ENCODE measurements at regions not wholly inside any gene's neighbourhood (a gene's known extent, or its start where the extent isn't known, plus 50 kb on each side); places are given as distances from the start of the nearest gene placed in this dataset.
A peak's percentile ranks its signal among the peaks of the same experiment; 100 is the strongest.
"Not testable (repeated sequence)": the region's sequence is repeated elsewhere in the genome, so short reads cannot be mapped to it uniquely, and the experiment has no call there.

- no peak for DNase-seq (ENCODE audit: low spot score)
These were observed 153.7 kb downstream of the RTL9 start for GRCh38 chrX:110512341-110512740.

DNA sequence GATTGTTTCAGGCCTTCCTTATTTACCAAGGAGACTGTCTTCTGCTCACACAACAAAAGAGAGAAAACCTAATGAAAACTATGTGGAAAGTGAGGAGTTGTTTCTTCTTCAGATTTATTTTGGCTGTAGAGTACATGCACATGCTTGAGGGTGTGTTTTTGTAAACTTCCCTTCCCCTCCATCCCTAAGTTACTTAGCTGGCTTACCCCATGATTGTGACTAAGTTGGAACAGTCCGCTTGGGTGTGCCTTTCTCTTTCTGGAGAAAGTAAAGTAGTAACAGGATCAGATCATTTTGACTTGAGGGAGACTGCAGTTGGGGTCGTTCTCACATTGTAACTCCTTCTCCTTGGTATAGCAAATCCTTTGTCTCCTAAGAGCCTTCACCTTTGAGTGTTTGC is 155.9 kb downstream of the RTL9 start:
- DNase-seq (ENCODE audit: low spot score): no peak

GRCh38 chrX:110519501-110519900 is 160.9 kb downstream of the RTL9 start:
- DNase-seq (ENCODE audit: low spot score): no peak

GRCh38 chrX:110519906-110520452 is 161.3 kb downstream of the RTL9 start:
- no peak for DNase-seq (ENCODE audit: low spot score)

GRCh38 chrX:110520652-110521051 is 162.0 kb downstream of the RTL9 start:
- not testable (repeated sequence) for DNase-seq (ENCODE audit: low spot score)

DNA sequence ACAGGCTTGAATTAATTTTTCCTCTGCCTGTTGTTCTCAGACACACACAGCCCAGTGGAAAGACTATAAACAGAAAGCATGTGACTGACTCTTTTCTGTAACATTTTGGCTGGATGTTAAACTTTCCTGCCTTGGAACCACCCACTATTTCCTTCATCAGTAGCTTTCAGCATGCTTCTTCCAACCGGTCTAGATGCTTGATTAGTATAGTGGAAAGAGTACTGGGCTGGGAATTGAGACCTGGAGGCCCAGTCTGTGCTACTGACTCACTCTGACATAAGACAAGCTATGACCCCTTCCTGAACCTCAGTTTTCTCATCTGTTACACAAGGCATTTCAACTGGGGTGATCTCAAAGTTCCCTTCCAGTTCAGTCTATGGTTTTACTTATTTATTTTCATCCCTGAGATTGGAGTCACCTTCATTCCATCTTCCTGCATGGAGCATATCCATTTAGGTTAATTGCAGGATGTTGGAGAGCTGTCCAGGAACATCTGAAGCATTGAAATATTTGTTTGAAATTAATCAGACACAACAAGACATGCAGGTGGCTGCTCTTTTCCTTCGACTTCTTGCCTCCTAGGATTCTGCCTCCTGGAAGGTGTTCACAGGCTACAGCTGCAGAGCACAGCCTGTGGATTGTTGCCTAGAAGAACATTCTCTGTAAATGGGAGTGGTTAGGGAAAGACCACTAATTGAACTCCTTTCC is 173.4 kb downstream of the RTL9 start:
- DNase-seq (ENCODE audit: low spot score): no peak

- no peak for DNase-seq (ENCODE audit: low spot score)
These were observed 173.9 kb downstream of the RTL9 start for GRCh38 chrX:110532581-110532931.

DNA sequence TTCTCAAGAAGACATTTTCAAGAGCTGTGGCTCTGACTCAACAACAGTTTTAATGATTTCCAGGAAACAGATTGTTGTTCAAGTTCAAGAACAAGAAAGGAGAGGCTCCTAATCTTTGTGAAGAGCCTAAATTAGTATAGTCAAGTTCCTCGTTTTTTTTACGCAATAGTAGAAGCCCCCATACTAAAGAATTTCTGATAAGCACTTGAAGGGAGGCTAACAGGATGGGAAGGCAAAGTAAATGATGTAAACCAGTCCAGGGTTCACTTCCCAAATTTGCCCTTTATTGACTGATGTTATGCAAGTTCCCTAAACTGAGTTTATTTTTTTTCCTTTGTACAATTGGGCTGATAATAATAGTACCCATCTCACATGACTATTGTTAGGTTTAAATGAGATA is 178.2 kb downstream of the RTL9 start:
- no peak for DNase-seq (ENCODE audit: low spot score)

DNA sequence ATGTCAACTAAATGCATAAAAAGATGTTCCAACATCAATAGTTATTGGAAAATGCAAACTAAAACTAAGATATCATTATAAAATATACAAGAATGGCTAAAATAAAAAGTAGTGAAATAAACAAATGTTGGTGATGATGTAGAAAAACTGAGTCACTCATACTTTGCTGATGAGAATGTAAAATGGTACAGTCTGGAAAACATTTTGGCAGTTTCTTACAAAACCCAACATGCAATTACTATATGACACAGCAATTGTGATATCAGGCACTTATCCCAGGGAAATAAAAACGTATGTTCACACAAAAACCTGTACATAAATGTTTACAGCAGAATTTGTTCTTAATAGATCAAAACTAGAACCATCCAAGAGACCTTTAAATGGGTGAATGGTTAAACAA is 182.6 kb downstream of the RTL9 start:
- DNase-seq (ENCODE audit: low spot score): no peak

GRCh38 chrX:110550854-110551253 is 192.2 kb downstream of the RTL9 start:
- DNase-seq (ENCODE audit: low spot score): not testable (repeated sequence)

DNA sequence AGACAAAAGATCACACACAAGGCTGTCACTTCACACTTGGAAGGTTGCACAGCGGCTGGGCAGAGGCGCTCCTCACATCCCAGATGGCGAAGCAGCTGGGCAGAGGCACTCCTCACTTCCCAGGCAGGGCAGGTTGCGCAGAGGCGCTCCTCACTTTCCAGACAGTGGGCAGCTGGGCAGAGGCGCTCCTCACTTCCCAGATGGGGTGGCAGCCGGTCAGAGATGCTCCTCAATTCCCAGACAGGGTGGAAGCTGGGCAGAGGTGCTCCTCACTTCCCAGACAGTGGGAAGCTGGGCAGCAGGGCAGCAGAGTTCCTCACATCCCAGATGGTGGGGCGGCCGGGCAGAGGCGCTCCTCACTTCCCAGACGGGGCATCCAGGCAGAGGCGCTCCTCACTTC is 199.2 kb downstream of the RTL9 start:
- no peak for DNase-seq (ENCODE audit: low spot score)

GRCh38 chrX:110558406-110558805 is 199.8 kb downstream of the RTL9 start:
- DNase-seq (ENCODE audit: low spot score): no peak

DNA sequence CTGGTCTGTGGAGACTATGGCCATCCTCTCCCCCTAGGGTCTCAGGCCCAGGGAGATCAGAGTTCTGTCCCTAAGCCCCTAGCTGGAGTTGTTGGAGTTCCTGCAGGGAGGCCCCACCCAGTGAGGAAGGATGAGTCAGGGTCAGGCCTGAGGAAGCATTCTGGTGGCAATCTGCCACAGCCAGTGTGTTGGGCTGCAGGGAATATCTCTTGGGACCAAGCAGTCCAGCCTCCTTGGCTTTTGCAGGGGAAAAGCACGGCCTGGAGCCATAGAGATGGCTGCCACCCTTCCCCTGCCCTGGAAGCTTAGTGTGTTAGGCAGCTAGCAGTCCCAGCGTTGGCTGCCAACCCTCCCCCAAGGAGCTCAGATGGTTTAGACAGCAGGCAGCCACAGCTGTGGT is 202.4 kb downstream of the RTL9 start:
- DNase-seq (ENCODE audit: low spot score): no peak

GRCh38 chrX:110563282-110563681 is 204.6 kb downstream of the RTL9 start:
- DNase-seq (ENCODE audit: low spot score): peak; percentile 22

- DNase-seq (ENCODE audit: low spot score): no peak
These were observed 209.8 kb downstream of the RTL9 start for GRCh38 chrX:110568441-110568840.

- DNase-seq (ENCODE audit: low spot score): no peak
These were observed 210.9 kb downstream of the RTL9 start for GRCh38 chrX:110569506-110569905.

DNA sequence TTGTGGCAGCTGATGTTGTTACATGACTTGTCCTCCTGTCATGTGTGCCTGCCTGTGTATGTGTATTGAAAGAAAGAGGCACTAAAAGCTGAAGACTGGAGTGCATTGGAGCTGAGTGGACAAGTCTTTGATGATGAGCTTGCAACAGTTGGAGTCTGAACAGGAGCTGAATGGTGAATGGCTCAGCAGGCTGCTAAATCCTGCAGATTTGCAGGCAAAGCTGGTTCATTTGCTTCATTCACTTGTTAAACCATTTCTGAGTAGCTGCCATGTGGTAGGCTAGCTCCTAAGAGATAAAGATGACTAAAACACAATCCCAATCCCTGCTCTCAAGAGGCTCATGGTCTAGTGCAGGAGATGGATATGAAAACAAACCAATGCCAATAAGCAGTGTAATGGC is 217.3 kb downstream of the CHRDL1 start:
- no peak for DNase-seq (ENCODE audit: low spot score)

GRCh38 chrX:110584083-110584482 is 211.5 kb downstream of the CHRDL1 start:
- DNase-seq (ENCODE audit: low spot score): no peak

- DNase-seq (ENCODE audit: low spot score): no peak
These were observed 207.5 kb downstream of the CHRDL1 start for GRCh38 chrX:110588164-110588563.

DNA sequence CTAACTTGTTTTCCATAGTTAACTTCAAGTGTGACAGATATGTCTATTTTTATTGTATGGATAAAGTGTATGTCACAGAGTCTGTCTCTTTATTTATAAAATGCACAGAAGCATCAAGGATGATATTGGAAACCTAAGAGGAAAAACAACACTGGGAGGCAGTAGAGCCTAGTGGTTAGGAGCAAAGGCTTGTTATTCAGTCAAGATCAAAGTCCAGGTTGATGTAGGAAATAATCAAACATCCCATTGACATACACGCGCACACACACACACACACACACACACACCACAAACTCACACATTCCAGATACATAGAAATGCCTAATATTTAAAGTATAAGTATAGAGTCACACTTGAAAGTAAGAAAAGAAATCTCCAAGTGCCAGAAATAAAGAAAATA is 206.8 kb downstream of the CHRDL1 start:
- peak; percentile 2 for DNase-seq (ENCODE audit: low spot score)

- no peak for DNase-seq (ENCODE audit: low spot score)
These were observed 194.8 kb downstream of the CHRDL1 start for GRCh38 chrX:110600745-110601310.

- no peak for DNase-seq (ENCODE audit: low spot score)
These were observed 181.0 kb downstream of the CHRDL1 start for GRCh38 chrX:110614596-110614995.

All from RKO (cell line).